ENCODE measurements at regions not wholly inside any gene's neighbourhood (a gene's known extent, or its start where the extent isn't known, plus 50 kb on each side); places are given as distances from the start of the nearest gene placed in this dataset.
A peak's percentile ranks its signal among the peaks of the same experiment; 100 is the strongest.

DNA sequence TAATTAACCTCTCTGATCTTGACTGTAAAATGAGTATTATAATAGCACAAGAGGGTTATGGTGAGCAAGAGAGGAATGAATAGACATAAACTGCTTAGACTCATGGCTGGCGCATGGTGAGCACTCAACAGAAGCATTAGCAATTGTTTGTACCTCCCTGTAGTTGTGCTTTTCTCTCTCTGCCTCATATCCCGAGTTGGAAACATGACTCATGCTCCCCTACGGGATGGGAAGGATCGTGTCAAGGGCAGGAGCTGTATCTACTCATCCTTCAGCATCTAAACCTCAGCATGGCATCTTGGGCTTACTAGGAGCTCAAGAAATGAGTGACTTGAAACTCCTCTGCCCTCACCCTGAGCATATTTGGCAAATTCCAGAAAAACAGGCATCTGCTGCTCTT lies 299.6 kb downstream of the MAP2K4 start:
- H3K4me3 ChIP-seq (ENCODE audit: low read depth, low read length, poor library complexity, severe bottlenecking), result no peak overlapping the region
- no peak for TF ChIP-seq EZH2 (IDR thresholded peaks at IDR 0.05; ENCODE audit: borderline replicate concordance, low read depth, low read length, poor library complexity, severe bottlenecking)
- TF ChIP-seq, protein P1, sequence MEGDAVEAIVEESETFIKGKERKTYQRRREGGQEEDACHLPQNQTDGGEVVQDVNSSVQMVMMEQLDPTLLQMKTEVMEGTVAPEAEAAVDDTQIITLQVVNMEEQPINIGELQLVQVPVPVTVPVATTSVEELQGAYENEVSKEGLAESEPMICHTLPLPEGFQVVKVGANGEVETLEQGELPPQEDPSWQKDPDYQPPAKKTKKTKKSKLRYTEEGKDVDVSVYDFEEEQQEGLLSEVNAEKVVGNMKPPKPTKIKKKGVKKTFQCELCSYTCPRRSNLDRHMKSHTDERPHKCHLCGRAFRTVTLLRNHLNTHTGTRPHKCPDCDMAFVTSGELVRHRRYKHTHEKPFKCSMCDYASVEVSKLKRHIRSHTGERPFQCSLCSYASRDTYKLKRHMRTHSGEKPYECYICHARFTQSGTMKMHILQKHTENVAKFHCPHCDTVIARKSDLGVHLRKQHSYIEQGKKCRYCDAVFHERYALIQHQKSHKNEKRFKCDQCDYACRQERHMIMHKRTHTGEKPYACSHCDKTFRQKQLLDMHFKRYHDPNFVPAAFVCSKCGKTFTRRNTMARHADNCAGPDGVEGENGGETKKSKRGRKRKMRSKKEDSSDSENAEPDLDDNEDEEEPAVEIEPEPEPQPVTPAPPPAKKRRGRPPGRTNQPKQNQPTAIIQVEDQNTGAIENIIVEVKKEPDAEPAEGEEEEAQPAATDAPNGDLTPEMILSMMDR (conservative IDR thresholded peaks at IDR 0.05; ENCODE audit: low read depth, low read length), result no peak
- DNase-seq (ENCODE audit: low spot score), result peak; percentile 2
- H3K4me1 ChIP-seq (ENCODE audit: insufficient read depth, low read length, poor library complexity, severe bottlenecking), result no peaks in the 10 kb centered on the region
- no peaks in the 10 kb centered on the region for H3K36me3 ChIP-seq (ENCODE audit: insufficient read depth, low read length, poor library complexity, severe bottlenecking)
- H3K27ac ChIP-seq (ENCODE audit: low read depth, low read length, poor library complexity, severe bottlenecking), result no peak overlapping the region
- intact Hi-C loops (cut with micrococcal nuclease; ENCODE audit: unreplicated experiment), result loop anchor here (10.0 kb wide), 1 partner anchor 55 kb away; no protein-coding TSS in a partner anchor
- H3K27me3 ChIP-seq (replicated peaks; ENCODE audit: insufficient read depth, low read depth, low read length, poor library complexity), result peaks cover 11% of the 10 kb centered on the region
- CTCF ChIA-PET, result no interaction called here
- POLR2A ChIA-PET (ENCODE audit: low non-redundant PET), result no interaction called here
- BruUV-seq (replicated peaks), result no TSS peak
- H3K9me3 ChIP-seq (ENCODE audit: low read depth, low read length, poor library complexity, severe bottlenecking), result no peaks in the 10 kb centered on the region

DNA sequence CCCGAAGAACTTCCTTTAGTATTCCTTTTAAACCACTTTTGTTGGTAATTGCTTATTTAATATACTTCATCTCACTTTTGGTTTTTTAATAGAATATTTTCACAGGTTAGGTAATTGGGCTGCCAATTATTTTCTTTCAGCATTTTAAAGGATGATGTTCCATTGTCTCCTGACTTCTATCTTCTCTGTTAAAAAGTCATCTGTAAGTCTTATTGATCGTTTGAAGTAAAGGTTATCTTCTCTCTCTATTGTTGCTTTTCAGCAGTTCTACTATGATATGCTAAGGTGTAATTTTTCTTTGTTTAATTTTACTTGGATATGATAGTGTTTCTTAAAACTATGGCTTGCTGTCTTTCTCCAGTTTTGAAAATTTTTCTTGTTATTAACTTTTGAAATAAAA lies 307.5 kb downstream of the MAP2K4 start:
- BruUV-seq (replicated peaks), result no TSS peak
- no peaks in the 10 kb centered on the region for H3K4me1 ChIP-seq (ENCODE audit: insufficient read depth, low read length, poor library complexity, severe bottlenecking)
- H3K27ac ChIP-seq (ENCODE audit: low read depth, low read length, poor library complexity, severe bottlenecking), result no peak overlapping the region
- no peak overlapping the region for H3K4me3 ChIP-seq (ENCODE audit: low read depth, low read length, poor library complexity, severe bottlenecking)
- intact Hi-C loops (cut with micrococcal nuclease; ENCODE audit: unreplicated experiment), result loop anchor here (10.0 kb wide), 1 partner anchor 63 kb away; no protein-coding TSS in a partner anchor
- no peak for DNase-seq (ENCODE audit: low spot score)
- ChIA-PET CTCF (no interaction called here), POLR2A (ENCODE audit: low non-redundant PET) (no interaction called here)
- H3K27me3 ChIP-seq (replicated peaks; ENCODE audit: insufficient read depth, low read depth, low read length, poor library complexity), result no peaks in the 10 kb centered on the region
- H3K36me3 ChIP-seq (ENCODE audit: insufficient read depth, low read length, poor library complexity, severe bottlenecking), result no peaks in the 10 kb centered on the region
- TF ChIP-seq, protein P1 (conservative IDR thresholded peaks at IDR 0.05; ENCODE audit: low read depth, low read length), result no peak
- TF ChIP-seq EZH2 (IDR thresholded peaks at IDR 0.05; ENCODE audit: borderline replicate concordance, low read depth, low read length, poor library complexity, severe bottlenecking), result no peak
- peaks cover 16% of the 10 kb centered on the region for H3K9me3 ChIP-seq (ENCODE audit: low read depth, low read length, poor library complexity, severe bottlenecking)

DNA sequence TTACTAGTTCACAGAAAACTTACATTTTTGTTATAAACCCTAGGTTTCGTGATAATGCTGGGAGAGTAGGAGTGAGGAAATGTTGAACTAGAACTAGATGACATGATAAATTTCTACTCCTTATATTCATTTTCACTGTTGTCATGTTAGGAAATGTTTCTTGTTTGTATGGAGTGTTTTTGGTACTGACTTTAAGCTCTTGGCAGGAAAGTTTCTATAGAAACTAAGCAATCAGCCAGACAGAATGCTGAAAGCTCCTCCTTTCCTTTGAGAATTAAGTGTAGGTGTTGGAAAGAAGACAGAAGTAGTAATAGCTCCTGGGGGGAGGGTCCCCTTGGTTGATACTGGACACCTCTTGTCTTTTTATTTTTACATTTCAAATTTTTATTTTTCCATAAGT lies 309.8 kb downstream of the MAP2K4 start:
- no TSS peak for BruUV-seq (replicated peaks)
- DNase-seq (ENCODE audit: low spot score), result no peak
- Histone ChIP-seq H3K36me3 (ENCODE audit: insufficient read depth, low read length, poor library complexity, severe bottlenecking) (no peaks in the 10 kb centered on the region), H3K9me3 (ENCODE audit: low read depth, low read length, poor library complexity, severe bottlenecking) (peaks cover 16% of the 10 kb centered on the region), H3K4me1 (ENCODE audit: insufficient read depth, low read length, poor library complexity, severe bottlenecking) (no peaks in the 10 kb centered on the region), H3K27me3 (replicated peaks; ENCODE audit: insufficient read depth, low read depth, low read length, poor library complexity) (no peaks in the 10 kb centered on the region), H3K27ac (ENCODE audit: low read depth, low read length, poor library complexity, severe bottlenecking) (no peak overlapping the region), H3K4me3 (ENCODE audit: low read depth, low read length, poor library complexity, severe bottlenecking) (no peak overlapping the region)
- TF ChIP-seq, protein P1 (conservative IDR thresholded peaks at IDR 0.05; ENCODE audit: low read depth, low read length), result no peak
- no peak for TF ChIP-seq EZH2 (IDR thresholded peaks at IDR 0.05; ENCODE audit: borderline replicate concordance, low read depth, low read length, poor library complexity, severe bottlenecking)
- POLR2A ChIA-PET (ENCODE audit: low non-redundant PET), result no interaction called here
- intact Hi-C loops (cut with micrococcal nuclease; ENCODE audit: unreplicated experiment), result no loop called here
- CTCF ChIA-PET, result no interaction called here
